Fibroblast of lung (primary cell): ENCODE measurements at regions not wholly inside any gene's neighbourhood (a gene's known extent, or its start where the extent isn't known, plus 50 kb on each side); places are given as distances from the start of the nearest gene placed in this dataset.

Source experiments
- DNase-seq, 2 donors: peaks; one replicate each; pipeline versions ENCODE4 v3.0.0 to v3.0.0-alpha.2; 2010; ENCODE audit warnings: low read depth in 2 of 2
- H2AFZ ChIP-seq: 2 replicates; pipeline ENCODE4 v1.5.1; 2012; ENCODE audit warnings: low read length, control low read depth, inconsistent platforms
- H3K27ac ChIP-seq: 2 replicates; pipeline ENCODE4 v1.5.1; 2011; ENCODE audit warnings: low read length, control low read depth; ENCODE audit not compliant: insufficient read depth
- H3K27me3 ChIP-seq: 2 replicates; pipeline ENCODE4 v1.5.1; 2011; ENCODE audit warnings: mild to moderate bottlenecking, low read length; ENCODE audit not compliant: control insufficient read depth, insufficient read depth
- H3K36me3 ChIP-seq: 2 replicates; pipeline ENCODE4 v1.5.1; 2011; ENCODE audit warnings: low read length; ENCODE audit not compliant: control insufficient read depth, insufficient read depth
- H3K4me1 ChIP-seq: 2 replicates; pipeline ENCODE4 v1.5.1; 2011; ENCODE audit warnings: low read length; ENCODE audit not compliant: control insufficient read depth, insufficient read depth; ENCODE audit errors: extremely low read depth
- H3K4me2 ChIP-seq: 2 replicates; pipeline ENCODE4 v1.5.1; 2011; ENCODE audit warnings: low read length, control low read depth; ENCODE audit not compliant: insufficient read depth; ENCODE audit errors: extremely low read depth
- H3K4me3 ChIP-seq, 4 experiments: fragments of 200-600 bp in 1 of 4; sonication (generic) in 1 of 4; replicated peaks in 1 of 4; 2 replicates each; pipeline ENCODE4 v1.5.1; 2011 to 2016; ENCODE audit warnings: low read length in 4 of 4, low read depth in 3 of 4, mild to moderate bottlenecking in 3 of 4, control low read depth in 2 of 4, inconsistent platforms in 1 of 4, mixed read lengths in 1 of 4; ENCODE audit not compliant: insufficient read depth in 1 of 4; ENCODE audit errors: control extremely low read depth in 1 of 4
- H3K79me2 ChIP-seq: 2 replicates; pipeline ENCODE4 v1.5.1; 2012; ENCODE audit warnings: mild to moderate bottlenecking, low read length, inconsistent platforms; ENCODE audit not compliant: control insufficient read depth, insufficient read depth
- H3K9ac ChIP-seq: 2 replicates; pipeline ENCODE4 v1.5.1; 2011; ENCODE audit warnings: mild to moderate bottlenecking, low read length, control low read depth; ENCODE audit not compliant: insufficient read depth
- H3K9me3 ChIP-seq: 2 replicates; pipeline ENCODE4 v1.5.1; 2012; ENCODE audit warnings: low read depth, low read length; ENCODE audit not compliant: control insufficient read depth, insufficient read depth
- H4K20me1 ChIP-seq: 2 replicates; pipeline ENCODE4 v1.5.1; 2011; ENCODE audit warnings: low read length; ENCODE audit not compliant: control insufficient read depth, insufficient read depth; ENCODE audit errors: extremely low read depth
- EZH2 ChIP-seq: IDR thresholded peaks from 2 replicates; pipeline ENCODE4 v1.5.1; 2012; ENCODE audit warnings: low read length, control low read depth, mild to moderate bottlenecking; ENCODE audit errors: missing control alignments
- TF ChIP-seq, protein P1 (sequence below), 2 donors: IDR thresholded peaks in 1 of 2; conservative IDR thresholded peaks in 1 of 2; 1 replicate in 1 of 2; 2 replicates in 1 of 2; pipeline ENCODE4 v1.5.1; 2011 to 2012; ENCODE audit warnings: low read length in 2 of 2, control low read depth in 1 of 2, inconsistent platforms in 1 of 2, low read depth in 1 of 2, mild to moderate bottlenecking in 1 of 2

DNA sequence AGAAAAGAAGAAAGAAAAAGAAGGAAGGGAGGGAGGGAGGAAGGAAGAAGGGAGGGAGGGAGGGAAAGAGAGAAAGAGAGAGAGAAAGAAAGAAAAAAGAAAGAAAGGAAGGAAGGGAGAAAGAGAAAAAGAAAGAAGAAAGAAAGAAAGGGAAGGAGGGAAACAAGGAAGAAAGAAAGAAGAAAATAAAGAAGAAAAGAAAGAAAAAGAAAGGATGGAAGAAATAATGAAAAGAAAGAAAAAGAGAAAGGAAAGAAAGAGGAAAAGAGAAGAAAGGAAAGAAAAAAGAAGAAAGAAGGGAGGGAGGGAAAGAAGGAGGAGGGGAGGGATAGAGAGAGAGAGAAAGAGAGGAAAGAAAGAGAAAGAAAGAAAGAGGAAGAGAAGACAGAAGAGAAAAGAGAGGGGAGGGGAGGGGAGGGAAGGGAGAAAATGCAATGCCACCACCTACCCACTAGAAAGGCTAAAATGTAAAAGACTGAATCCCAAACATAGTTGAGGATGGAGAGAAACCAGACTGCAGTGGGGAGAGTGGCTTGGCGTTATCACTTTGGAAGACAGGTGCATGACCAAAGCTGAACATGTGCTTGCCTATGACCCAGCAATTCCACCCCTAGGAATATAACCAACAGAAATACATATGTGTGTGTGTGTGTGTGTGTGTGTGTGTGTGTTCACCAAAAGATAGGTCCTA is 66.9 kb upstream of the KLF13 start:
- Histone ChIP-seq H3K4me1 (no peaks in the 10 kb centered on the region), H3K27ac (no peak overlapping the region), H3K9ac (no peak overlapping the region), H3K36me3 (no peaks in the 10 kb centered on the region), H3K27me3 (no peaks in the 10 kb centered on the region), H3K4me2 (no peak overlapping the region), H3K4me3 (no peak overlapping the region), H4K20me1 (no peaks in the 10 kb centered on the region), H3K9me3 (no peaks in the 10 kb centered on the region), H2AFZ (no peak overlapping the region), H3K79me2 (no peaks in the 10 kb centered on the region)
- no peak for DNase-seq
- no peak for TF ChIP-seq EZH2
- TF ChIP-seq, protein P1, sequence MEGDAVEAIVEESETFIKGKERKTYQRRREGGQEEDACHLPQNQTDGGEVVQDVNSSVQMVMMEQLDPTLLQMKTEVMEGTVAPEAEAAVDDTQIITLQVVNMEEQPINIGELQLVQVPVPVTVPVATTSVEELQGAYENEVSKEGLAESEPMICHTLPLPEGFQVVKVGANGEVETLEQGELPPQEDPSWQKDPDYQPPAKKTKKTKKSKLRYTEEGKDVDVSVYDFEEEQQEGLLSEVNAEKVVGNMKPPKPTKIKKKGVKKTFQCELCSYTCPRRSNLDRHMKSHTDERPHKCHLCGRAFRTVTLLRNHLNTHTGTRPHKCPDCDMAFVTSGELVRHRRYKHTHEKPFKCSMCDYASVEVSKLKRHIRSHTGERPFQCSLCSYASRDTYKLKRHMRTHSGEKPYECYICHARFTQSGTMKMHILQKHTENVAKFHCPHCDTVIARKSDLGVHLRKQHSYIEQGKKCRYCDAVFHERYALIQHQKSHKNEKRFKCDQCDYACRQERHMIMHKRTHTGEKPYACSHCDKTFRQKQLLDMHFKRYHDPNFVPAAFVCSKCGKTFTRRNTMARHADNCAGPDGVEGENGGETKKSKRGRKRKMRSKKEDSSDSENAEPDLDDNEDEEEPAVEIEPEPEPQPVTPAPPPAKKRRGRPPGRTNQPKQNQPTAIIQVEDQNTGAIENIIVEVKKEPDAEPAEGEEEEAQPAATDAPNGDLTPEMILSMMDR (conservative IDR thresholded peaks at IDR 0.05 in 1 of 2, IDR thresholded peaks at IDR 0.05 in 1 of 2; ENCODE audit: low read depth in 1 of 2, low read length in 2 of 2), result no peak

GRCh38 chr15:31260646-31261265 is 65.9 kb upstream of the KLF13 start:
- Histone ChIP-seq H3K9me3 (no peaks in the 10 kb centered on the region), H3K27me3 (no peaks in the 10 kb centered on the region), H3K4me2 (no peak overlapping the region), H2AFZ (no peak overlapping the region), H3K9ac (no peak overlapping the region), H3K4me1 (no peaks in the 10 kb centered on the region), H3K79me2 (no peaks in the 10 kb centered on the region), H3K4me3 (no peak overlapping the region), H3K36me3 (no peaks in the 10 kb centered on the region), H3K27ac (no peak overlapping the region), H4K20me1 (no peaks in the 10 kb centered on the region)
- TF ChIP-seq, protein P1 (conservative IDR thresholded peaks at IDR 0.05 in 1 of 2, IDR thresholded peaks at IDR 0.05 in 1 of 2; ENCODE audit: low read depth in 1 of 2, low read length in 2 of 2), result no peak
- TF ChIP-seq EZH2, result no peak
- no peak for DNase-seq

GRCh38 chr15:31261266-31262142 is 65.1 kb upstream of the KLF13 start:
- Histone ChIP-seq H4K20me1 (no peaks in the 10 kb centered on the region), H3K27me3 (no peaks in the 10 kb centered on the region), H3K9me3 (no peaks in the 10 kb centered on the region), H3K4me3 (no peak overlapping the region), H3K36me3 (no peaks in the 10 kb centered on the region), H3K27ac (no peak overlapping the region), H3K4me2 (no peak overlapping the region), H3K9ac (no peak overlapping the region), H2AFZ (no peak overlapping the region), H3K4me1 (no peaks in the 10 kb centered on the region), H3K79me2 (no peaks in the 10 kb centered on the region)
- no peak for DNase-seq
- no peak for TF ChIP-seq EZH2
